ENCODE measurements at regions not wholly inside any gene's neighbourhood (a gene's known extent, or its start where the extent isn't known, plus 50 kb on each side); places are given as distances from the start of the nearest gene placed in this dataset.

GRCh38 chr13:33945477-33945876, 127.5 kb downstream of the RFC3 start:
- H3K4me3 ChIP-seq (ENCODE audit: extremely low read depth, insufficient read depth, low read length, poor library complexity, severe bottlenecking): no peak overlapping the region
- peaks cover 6% of the 10 kb centered on the region for H3K4me1 ChIP-seq (ENCODE audit: control insufficient read depth, insufficient read depth, low read length, poor library complexity, severe bottlenecking)
- no peaks in the 10 kb centered on the region for H3K36me3 ChIP-seq (ENCODE audit: control insufficient read depth, insufficient read depth, low read length)
- H3K9me3 ChIP-seq (ENCODE audit: control insufficient read depth, low read length): peaks cover 7% of the 10 kb centered on the region
- WGBS, 2 experiments (ENCODE audit: insufficient coverage in 2 of 2): 86% methylated on average over 1 of the region's 4 CpGs; no CpG with 5 or more reads in 1 of the 2 experiments
- no peak overlapping the region for H3K27ac ChIP-seq (ENCODE audit: low read depth, low read length, severe bottlenecking)

DNA sequence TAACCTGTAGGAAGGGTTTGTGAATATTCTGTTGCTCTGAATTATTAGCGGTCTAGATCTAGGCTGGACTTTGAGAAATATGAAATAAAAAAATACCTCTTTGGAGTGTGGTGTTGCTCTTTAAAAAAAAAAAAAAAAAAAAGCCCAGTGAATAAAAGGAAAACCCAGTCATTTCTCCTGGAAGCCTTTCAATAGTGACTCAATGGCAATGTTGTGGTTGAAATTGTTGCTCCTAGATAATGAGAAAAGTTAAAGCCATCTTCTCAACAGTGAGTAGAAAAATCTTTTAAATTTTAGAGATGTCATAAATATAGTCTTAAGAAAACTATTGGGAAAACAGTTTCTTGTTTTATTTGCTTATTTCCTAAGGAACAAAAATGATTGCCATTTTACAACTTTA, 135.3 kb downstream of the RFC3 start:
- no peaks in the 10 kb centered on the region for H3K4me1 ChIP-seq (ENCODE audit: control insufficient read depth, insufficient read depth, low read length, poor library complexity, severe bottlenecking)
- WGBS, 2 experiments (ENCODE audit: insufficient coverage in 2 of 2): no CpG with 5 or more reads among the region's 1 CpG
- H3K9me3 ChIP-seq (ENCODE audit: control insufficient read depth, low read length): peaks cover under 1% of the 10 kb centered on the region
- H3K27ac ChIP-seq (ENCODE audit: low read depth, low read length, severe bottlenecking): no peak overlapping the region
- no peaks in the 10 kb centered on the region for H3K36me3 ChIP-seq (ENCODE audit: control insufficient read depth, insufficient read depth, low read length)
- no peak overlapping the region for H3K4me3 ChIP-seq (ENCODE audit: extremely low read depth, insufficient read depth, low read length, poor library complexity, severe bottlenecking)

- no CpG with 5 or more reads among the region's 1 CpG for WGBS, 2 experiments (ENCODE audit: insufficient coverage in 2 of 2)
- Histone ChIP-seq H3K9me3 (ENCODE audit: control insufficient read depth, low read length) (no peaks in the 10 kb centered on the region), H3K4me3 (ENCODE audit: extremely low read depth, insufficient read depth, low read length, poor library complexity, severe bottlenecking) (no peak overlapping the region), H3K27ac (ENCODE audit: low read depth, low read length, severe bottlenecking) (no peak overlapping the region), H3K36me3 (ENCODE audit: control insufficient read depth, insufficient read depth, low read length) (no peaks in the 10 kb centered on the region), H3K4me1 (ENCODE audit: control insufficient read depth, insufficient read depth, low read length, poor library complexity, severe bottlenecking) (no peaks in the 10 kb centered on the region)
Observed at GRCh38 chr13:33953781-33954180, 135.8 kb downstream of the RFC3 start.

DNA sequence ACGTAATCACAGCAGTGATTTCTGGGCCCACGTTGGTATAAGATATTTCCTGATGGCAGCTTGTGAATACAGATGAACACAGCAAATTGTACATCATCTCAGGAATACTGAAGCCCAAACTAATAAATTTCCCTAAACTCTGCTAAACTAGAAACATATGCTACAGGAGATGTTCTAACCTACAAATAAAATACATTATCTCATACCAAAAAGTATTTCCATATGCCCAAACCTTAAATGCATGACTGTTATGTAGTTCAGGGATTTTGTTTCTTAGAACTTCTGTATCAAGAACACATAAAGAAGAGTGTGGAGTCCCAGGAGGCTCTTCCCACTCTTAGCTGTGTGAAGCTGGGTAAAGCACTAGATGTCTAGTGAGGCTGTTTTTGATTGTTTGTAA, 138.4 kb downstream of the RFC3 start:
- Histone ChIP-seq H3K27ac (ENCODE audit: low read depth, low read length, severe bottlenecking) (no peak overlapping the region), H3K4me1 (ENCODE audit: control insufficient read depth, insufficient read depth, low read length, poor library complexity, severe bottlenecking) (no peaks in the 10 kb centered on the region), H3K9me3 (ENCODE audit: control insufficient read depth, low read length) (no peaks in the 10 kb centered on the region), H3K4me3 (ENCODE audit: extremely low read depth, insufficient read depth, low read length, poor library complexity, severe bottlenecking) (no peak overlapping the region), H3K36me3 (ENCODE audit: control insufficient read depth, insufficient read depth, low read length) (no peaks in the 10 kb centered on the region)
- 100% methylated on average over 1 to 2 of the region's 2 CpGs for WGBS, 2 experiments (ENCODE audit: insufficient coverage in 2 of 2)

DNA sequence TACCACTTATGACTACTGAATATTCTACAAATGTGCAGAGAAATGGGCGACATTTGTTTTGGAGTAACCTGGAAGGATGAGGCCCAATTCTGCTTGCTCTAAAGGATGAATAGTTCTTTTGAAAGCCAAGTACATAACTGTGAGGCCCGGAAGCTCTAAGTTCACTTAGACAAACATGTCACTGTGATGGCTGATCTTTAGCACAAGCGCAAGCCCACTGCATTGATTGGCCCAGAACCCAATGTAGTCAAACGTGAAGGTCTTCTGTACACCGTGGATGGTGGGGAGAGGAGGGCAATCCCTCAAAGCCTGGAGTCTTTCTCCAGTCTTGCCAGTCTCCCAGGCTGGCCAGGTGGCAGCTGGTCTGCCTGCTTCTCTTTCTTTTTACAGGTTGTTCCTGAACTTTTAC, 139.6 kb downstream of the RFC3 start:
- no peaks in the 10 kb centered on the region for H3K4me1 ChIP-seq (ENCODE audit: control insufficient read depth, insufficient read depth, low read length, poor library complexity, severe bottlenecking)
- H3K27ac ChIP-seq (ENCODE audit: low read depth, low read length, severe bottlenecking): no peak overlapping the region
- no peaks in the 10 kb centered on the region for H3K9me3 ChIP-seq (ENCODE audit: control insufficient read depth, low read length)
- 86 to 88% methylated on average over 4 to 5 of the region's 5 CpGs for WGBS, 2 experiments (ENCODE audit: insufficient coverage in 2 of 2)
- no peak overlapping the region for H3K4me3 ChIP-seq (ENCODE audit: extremely low read depth, insufficient read depth, low read length, poor library complexity, severe bottlenecking)
- H3K36me3 ChIP-seq (ENCODE audit: control insufficient read depth, insufficient read depth, low read length): no peaks in the 10 kb centered on the region

DNA sequence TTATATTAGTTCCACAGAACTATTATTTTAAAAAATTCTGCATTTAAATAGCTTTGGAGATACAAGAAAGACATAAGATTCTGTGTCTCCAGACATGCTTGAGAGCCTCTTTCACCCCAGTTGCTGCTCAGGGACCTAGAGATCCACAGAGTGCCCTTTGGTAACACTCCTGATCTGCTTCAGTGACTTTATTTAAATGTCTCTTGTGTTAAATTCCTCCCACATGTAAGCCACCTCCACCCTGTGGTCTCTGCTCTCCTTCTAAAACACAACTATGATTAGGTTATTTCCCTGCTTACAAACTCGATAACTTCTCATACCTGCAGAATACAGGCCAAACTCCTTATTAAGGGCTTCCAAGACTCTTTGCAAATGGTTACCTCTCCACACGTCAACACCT, 141.0 kb downstream of the RFC3 start:
- 93 to 100% methylated on average over 2 of the region's 2 CpGs for WGBS, 2 experiments (ENCODE audit: insufficient coverage in 2 of 2)
- H3K9me3 ChIP-seq (ENCODE audit: control insufficient read depth, low read length): no peaks in the 10 kb centered on the region
- H3K4me3 ChIP-seq (ENCODE audit: extremely low read depth, insufficient read depth, low read length, poor library complexity, severe bottlenecking): no peak overlapping the region
- H3K27ac ChIP-seq (ENCODE audit: low read depth, low read length, severe bottlenecking): no peak overlapping the region
- no peaks in the 10 kb centered on the region for H3K4me1 ChIP-seq (ENCODE audit: control insufficient read depth, insufficient read depth, low read length, poor library complexity, severe bottlenecking)
- H3K36me3 ChIP-seq (ENCODE audit: control insufficient read depth, insufficient read depth, low read length): no peaks in the 10 kb centered on the region

- no peaks in the 10 kb centered on the region for H3K36me3 ChIP-seq (ENCODE audit: control insufficient read depth, insufficient read depth, low read length)
- H3K27ac ChIP-seq (ENCODE audit: low read depth, low read length, severe bottlenecking): no peak overlapping the region
- no peaks in the 10 kb centered on the region for H3K9me3 ChIP-seq (ENCODE audit: control insufficient read depth, low read length)
- no peak overlapping the region for H3K4me3 ChIP-seq (ENCODE audit: extremely low read depth, insufficient read depth, low read length, poor library complexity, severe bottlenecking)
- H3K4me1 ChIP-seq (ENCODE audit: control insufficient read depth, insufficient read depth, low read length, poor library complexity, severe bottlenecking): no peaks in the 10 kb centered on the region
- WGBS, 2 experiments (ENCODE audit: insufficient coverage in 2 of 2): no CpG with 5 or more reads among the region's 3 CpGs
Observed at GRCh38 chr13:33963134-33963533, 145.2 kb downstream of the RFC3 start.

GRCh38 chr13:33963895-33964294, 145.9 kb downstream of the RFC3 start:
- 97 to 100% methylated on average over 3 of the region's 4 CpGs for WGBS, 2 experiments (ENCODE audit: insufficient coverage in 2 of 2)
- Histone ChIP-seq H3K9me3 (ENCODE audit: control insufficient read depth, low read length) (no peaks in the 10 kb centered on the region), H3K4me3 (ENCODE audit: extremely low read depth, insufficient read depth, low read length, poor library complexity, severe bottlenecking) (no peak overlapping the region), H3K4me1 (ENCODE audit: control insufficient read depth, insufficient read depth, low read length, poor library complexity, severe bottlenecking) (no peaks in the 10 kb centered on the region), H3K36me3 (ENCODE audit: control insufficient read depth, insufficient read depth, low read length) (no peaks in the 10 kb centered on the region), H3K27ac (ENCODE audit: low read depth, low read length, severe bottlenecking) (no peak overlapping the region)

- 78 to 80% methylated on average over 7 to 9 of the region's 10 CpGs for WGBS, 2 experiments (ENCODE audit: insufficient coverage in 2 of 2)
- Histone ChIP-seq H3K4me1 (ENCODE audit: control insufficient read depth, insufficient read depth, low read length, poor library complexity, severe bottlenecking) (no peaks in the 10 kb centered on the region), H3K36me3 (ENCODE audit: control insufficient read depth, insufficient read depth, low read length) (no peaks in the 10 kb centered on the region), H3K27ac (ENCODE audit: low read depth, low read length, severe bottlenecking) (no peak overlapping the region), H3K9me3 (ENCODE audit: control insufficient read depth, low read length) (no peaks in the 10 kb centered on the region), H3K4me3 (ENCODE audit: extremely low read depth, insufficient read depth, low read length, poor library complexity, severe bottlenecking) (no peak overlapping the region)
Observed at GRCh38 chr13:33968520-33969507, 150.9 kb downstream of the RFC3 start.

DNA sequence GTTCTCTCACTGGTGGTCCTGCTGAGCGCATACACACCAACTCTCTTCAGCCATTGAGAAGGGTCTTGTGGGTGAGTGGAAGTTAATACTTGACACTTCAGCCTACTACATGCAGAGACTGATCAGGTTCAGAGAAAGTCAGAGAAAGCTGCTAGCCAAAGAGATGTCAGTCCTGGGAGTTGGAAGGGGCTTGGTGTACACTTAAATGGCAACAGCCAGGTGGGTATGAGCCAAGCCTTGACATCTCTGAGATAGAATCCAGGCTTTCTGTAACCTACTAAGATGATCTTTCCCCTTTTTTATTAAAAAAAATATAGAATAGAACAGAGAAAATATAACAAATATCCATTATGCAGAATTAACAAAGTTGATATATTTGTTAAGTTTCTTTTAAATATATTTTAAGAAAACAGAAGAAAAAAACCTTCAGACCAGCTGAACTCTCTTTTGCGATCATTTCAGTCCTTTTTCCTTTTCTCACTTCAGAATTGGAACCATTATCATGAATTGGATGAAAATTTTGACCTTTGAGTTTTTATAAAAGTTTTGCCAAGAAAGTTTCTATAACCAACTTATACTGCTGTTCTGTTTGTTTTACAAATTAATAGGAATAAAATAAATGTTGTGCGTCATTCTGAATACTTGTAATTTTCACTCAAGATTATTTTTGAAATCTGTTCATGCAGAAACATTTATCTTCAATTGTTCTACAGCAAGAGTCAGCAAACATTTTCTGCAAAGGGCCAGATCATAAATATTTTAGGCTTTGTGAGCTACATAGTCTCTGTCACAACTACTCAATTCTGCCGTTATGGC, 153.0 kb downstream of the RFC3 start:
- Histone ChIP-seq H3K27ac (ENCODE audit: low read depth, low read length, severe bottlenecking) (no peak overlapping the region), H3K36me3 (ENCODE audit: control insufficient read depth, insufficient read depth, low read length) (no peaks in the 10 kb centered on the region), H3K4me3 (ENCODE audit: extremely low read depth, insufficient read depth, low read length, poor library complexity, severe bottlenecking) (no peak overlapping the region), H3K4me1 (ENCODE audit: control insufficient read depth, insufficient read depth, low read length, poor library complexity, severe bottlenecking) (no peaks in the 10 kb centered on the region), H3K9me3 (ENCODE audit: control insufficient read depth, low read length) (no peaks in the 10 kb centered on the region)
- 100% methylated on average over 1 of the region's 4 CpGs; no CpG with 5 or more reads in 1 of the 2 experiments for WGBS, 2 experiments (ENCODE audit: insufficient coverage in 2 of 2)

- Histone ChIP-seq H3K4me1 (ENCODE audit: control insufficient read depth, insufficient read depth, low read length, poor library complexity, severe bottlenecking) (no peaks in the 10 kb centered on the region), H3K4me3 (ENCODE audit: extremely low read depth, insufficient read depth, low read length, poor library complexity, severe bottlenecking) (no peak overlapping the region), H3K9me3 (ENCODE audit: control insufficient read depth, low read length) (no peaks in the 10 kb centered on the region), H3K36me3 (ENCODE audit: control insufficient read depth, insufficient read depth, low read length) (no peaks in the 10 kb centered on the region), H3K27ac (ENCODE audit: low read depth, low read length, severe bottlenecking) (no peak overlapping the region)
Observed at GRCh38 chr13:33971562-33971819, 153.5 kb downstream of the RFC3 start.
